H9 (cell line): ENCODE measurements at regions not wholly inside any gene's neighbourhood (a gene's known extent, or its start where the extent isn't known, plus 50 kb on each side); places are given as distances from the start of the nearest gene placed in this dataset.

Source experiments
- DNase-seq: peaks from one replicate; pipeline ENCODE4 v3.0.0-alpha.2; 2017
- H2AFZ ChIP-seq: one replicate; pipeline ENCODE4 v1.6.1; 2013; ENCODE audit warnings: mild to moderate bottlenecking, low read length, control low read depth, moderate library complexity
- H2AK5ac ChIP-seq: 2 replicates; pipeline ENCODE4 v1.6.1; 2013; ENCODE audit warnings: low read length, control low read depth, mixed read lengths; ENCODE audit not compliant: insufficient read length
- H2BK120ac ChIP-seq: one replicate; pipeline ENCODE4 v1.6.1; 2013; ENCODE audit warnings: low read depth, mild to moderate bottlenecking, low read length, control low read depth, inconsistent platforms; ENCODE audit not compliant: poor library complexity, severe bottlenecking
- H2BK12ac ChIP-seq: 2 replicates; pipeline ENCODE4 v1.6.1; 2013; ENCODE audit warnings: low read length, control low read depth, mixed read lengths, low read depth; ENCODE audit not compliant: insufficient read length
- H2BK15ac ChIP-seq: 2 replicates; pipeline ENCODE4 v1.6.1; 2013; ENCODE audit warnings: low read depth, low read length, control low read depth
- H2BK20ac ChIP-seq: one replicate; pipeline ENCODE4 v1.6.1; 2013; ENCODE audit warnings: low read depth, mild to moderate bottlenecking, low read length, control low read depth, inconsistent platforms; ENCODE audit not compliant: poor library complexity, severe bottlenecking
- H2BK5ac ChIP-seq: 2 replicates; pipeline ENCODE4 v1.6.1; 2013; ENCODE audit warnings: low read length, control low read depth, mixed read lengths; ENCODE audit not compliant: insufficient read length
- H3K14ac ChIP-seq: 2 replicates; pipeline ENCODE4 v1.6.1; 2013; ENCODE audit warnings: low read length, control low read depth; ENCODE audit not compliant: insufficient read depth
- H3K18ac ChIP-seq: 2 replicates; pipeline ENCODE4 v1.6.1; 2013; ENCODE audit warnings: low read depth, mild to moderate bottlenecking, mixed read lengths, low read length, control low read depth; ENCODE audit not compliant: insufficient read length
- H3K23ac ChIP-seq: 2 replicates; pipeline ENCODE4 v1.6.1; 2013; ENCODE audit warnings: low read length, control low read depth, mixed read lengths, low read depth; ENCODE audit not compliant: insufficient read length
- H3K23me2 ChIP-seq: 2 replicates; pipeline ENCODE4 v1.6.1; 2013; ENCODE audit warnings: low read depth, mild to moderate bottlenecking, mixed read lengths, low read length, control low read depth; ENCODE audit not compliant: insufficient read length, poor library complexity, severe bottlenecking
- H3K27ac ChIP-seq: 2 replicates; pipeline ENCODE4 v1.5.1; 2013; ENCODE audit warnings: low read length, control low read depth, mixed read lengths, low read depth; ENCODE audit not compliant: insufficient read length
- H3K27me3 ChIP-seq: 2 replicates; pipeline ENCODE4 v1.6.1; 2013; ENCODE audit warnings: low read length, control low read depth, inconsistent platforms; ENCODE audit not compliant: insufficient read depth
- H3K4ac ChIP-seq: 2 replicates; pipeline ENCODE4 v1.6.1; 2013; ENCODE audit warnings: low read depth, mild to moderate bottlenecking, control low read depth, inconsistent platforms, low read length, moderate library complexity
- H3K4me1 ChIP-seq: 2 replicates; pipeline ENCODE4 v1.6.1; 2013; ENCODE audit warnings: low read length, control low read depth, inconsistent platforms; ENCODE audit not compliant: insufficient read depth
- H3K4me2 ChIP-seq: 2 replicates; pipeline ENCODE4 v1.6.1; 2013; ENCODE audit warnings: low read length, control low read depth, mixed read lengths; ENCODE audit not compliant: insufficient read length, insufficient read depth
- H3K56ac ChIP-seq: 2 replicates; pipeline ENCODE4 v1.6.1; 2013; ENCODE audit warnings: low read depth, mild to moderate bottlenecking, mixed read lengths, low read length, control low read depth; ENCODE audit not compliant: insufficient read length
- H3K79me1 ChIP-seq: 2 replicates; pipeline ENCODE4 v1.6.1; 2013; ENCODE audit warnings: low read depth, mild to moderate bottlenecking, moderate library complexity, low read length, control low read depth, inconsistent platforms; ENCODE audit not compliant: insufficient read depth, poor library complexity, severe bottlenecking
- H3K79me2 ChIP-seq: 2 replicates; pipeline ENCODE4 v1.6.1; 2013; ENCODE audit warnings: low read length, control low read depth, inconsistent platforms; ENCODE audit not compliant: insufficient read depth
- H3K9ac ChIP-seq: 2 replicates; pipeline ENCODE4 v1.6.1; 2013; ENCODE audit warnings: low read length, control low read depth, mixed read lengths; ENCODE audit not compliant: insufficient read length; ENCODE audit errors: extremely low read depth
- H3K9me3 ChIP-seq: one replicate; pipeline ENCODE4 v1.6.1; 2013; ENCODE audit warnings: low read depth, low read length, inconsistent platforms; ENCODE audit not compliant: control insufficient read depth
- H3T11ph ChIP-seq: one replicate; pipeline ENCODE4 v1.6.1; 2013; ENCODE audit warnings: mild to moderate bottlenecking, low read length, control low read depth, inconsistent platforms
- H4K20me1 ChIP-seq: one replicate; pipeline ENCODE4 v1.6.1; 2013; ENCODE audit not compliant: control insufficient read depth, insufficient read length, insufficient read depth
- H4K5ac ChIP-seq: 2 replicates; pipeline ENCODE4 v1.6.1; 2013; ENCODE audit warnings: low read depth, mild to moderate bottlenecking, mixed read lengths, low read length, control low read depth; ENCODE audit not compliant: insufficient read length
- H4K8ac ChIP-seq: replicated peaks from 2 replicates; pipeline ENCODE4 v1.6.1; 2013; ENCODE audit warnings: low read length, control low read depth, mixed read lengths, low read depth; ENCODE audit not compliant: insufficient read length
- H4K91ac ChIP-seq: 2 replicates; pipeline ENCODE4 v1.6.1; 2013; ENCODE audit warnings: low read depth, mild to moderate bottlenecking, moderate library complexity, mixed read lengths, low read length, control low read depth; ENCODE audit not compliant: insufficient read length
- H3K27ac Mint-ChIP-seq, 3 experiments: 2 replicates in 2 of 3; 3 replicates in 1 of 3; pipeline ENCODE4 v1.8.0; 2020 to 2021; ENCODE audit warnings: mixed read lengths in 3 of 3, mild to moderate bottlenecking in 1 of 3, moderate library complexity in 1 of 3
- H3K27me3 Mint-ChIP-seq: 2 replicates; pipeline ENCODE4 v1.8.0; 2021; ENCODE audit warnings: low read depth, mild to moderate bottlenecking, moderate library complexity, mixed read lengths
- H3K36me3 Mint-ChIP-seq, 3 experiments: 2 replicates in 2 of 3; 3 replicates in 1 of 3; pipeline ENCODE4 v1.8.0; 2020 to 2021; ENCODE audit warnings: low read depth in 3 of 3, mixed read lengths in 3 of 3; ENCODE audit not compliant: insufficient read depth in 1 of 3
- H3K4me1 Mint-ChIP-seq, 2 experiments: 2 replicates each; pipeline ENCODE4 v1.8.0; 2020; ENCODE audit warnings: mixed read lengths in 2 of 2
- H3K4me3 Mint-ChIP-seq, 2 experiments: 2 replicates in 1 of 2; 3 replicates in 1 of 2; pipeline ENCODE4 v1.8.0; 2020 to 2021; ENCODE audit warnings: mild to moderate bottlenecking in 2 of 2, mixed read lengths in 2 of 2, moderate library complexity in 1 of 2
- H3K9me3 Mint-ChIP-seq, 2 experiments: 2 replicates in 1 of 2; 3 replicates in 1 of 2; pipeline ENCODE4 v1.8.0; 2020; ENCODE audit warnings: mild to moderate bottlenecking in 2 of 2, mixed read lengths in 2 of 2, moderate library complexity in 1 of 2
- CTCF ChIP-seq: fragments of 200-600 bp; sonication (generic); conservative IDR thresholded peaks from 3 replicates; pipeline ENCODE4 v1.8.0; 2021; ENCODE audit warnings: antibody characterized with exemption, mild to moderate bottlenecking
- WGBS: extraction: QIAGEN DNeasy Blood & Tissue Kit; methylation state at CpG from one replicate; pipeline ENCODE4 v1.1.7; 2013; ENCODE audit warnings: missing lambda C conversion rate, low lambda C conversion rate, mixed read lengths; ENCODE audit not compliant: insufficient read length; ENCODE audit errors: extremely low coverage; 5-methylcytosine and 5-hydroxymethylcytosine counted together

- no peaks in the 10 kb centered on the region for H3K23me2 ChIP-seq
- no peak overlapping the region for H3K4me3 Mint-ChIP-seq
- no peaks in the 10 kb centered on the region for H3K27me3 Mint-ChIP-seq
- H2BK15ac ChIP-seq, result no peak overlapping the region
- no peaks in the 10 kb centered on the region for H3K9me3 Mint-ChIP-seq
- H2AK5ac ChIP-seq, result no peak overlapping the region
- H2BK5ac ChIP-seq, result no peak overlapping the region
- H3K4ac ChIP-seq, result no peak overlapping the region
- no peaks in the 10 kb centered on the region for H3K9me3 ChIP-seq
- H3K9ac ChIP-seq, result no peak overlapping the region
- WGBS, result no CpG with 5 or more reads among the region's 5 CpGs
- H3T11ph ChIP-seq, result no peak overlapping the region
- no peak overlapping the region for H3K18ac ChIP-seq
- no peak overlapping the region for H2AFZ ChIP-seq
- H3K4me1 Mint-ChIP-seq, result peaks cover 3 to 9% of the 10 kb centered on the region in 2 experiments; a peak in 3 of 4 replicates
- H4K91ac ChIP-seq, result no peak overlapping the region
- no peak overlapping the region for H3K4me2 ChIP-seq
- no peak overlapping the region for H3K56ac ChIP-seq
- H3K27ac Mint-ChIP-seq, result no peak overlapping the region; a peak in 1 of 7 replicates
- H3K4me1 ChIP-seq, result no peaks in the 10 kb centered on the region
- H3K27ac ChIP-seq, result no peak overlapping the region
- no peak overlapping the region for H2BK120ac ChIP-seq
- H4K5ac ChIP-seq, result no peak overlapping the region
- H2BK12ac ChIP-seq, result no peak overlapping the region
- no peaks in the 10 kb centered on the region for H4K20me1 ChIP-seq
- no peaks in the 10 kb centered on the region for H3K27me3 ChIP-seq
- H3K79me1 ChIP-seq, result no peaks in the 10 kb centered on the region
- no peak overlapping the region for H4K8ac ChIP-seq
- TF ChIP-seq CTCF, result no peak
- H3K36me3 Mint-ChIP-seq, result no peaks in the 10 kb centered on the region
- H3K23ac ChIP-seq, result no peak overlapping the region
- no peak overlapping the region for H2BK20ac ChIP-seq
- H3K79me2 ChIP-seq, result no peaks in the 10 kb centered on the region
- no peak overlapping the region for H3K14ac ChIP-seq
- no peak for DNase-seq
These were observed 152.0 kb downstream of the CEBPB start for GRCh38 chr20:50342638-50343102.
